A673 (cell line): ENCODE measurements at regions not wholly inside any gene's neighbourhood (a gene's known extent, or its start where the extent isn't known, plus 50 kb on each side); places are given as distances from the start of the nearest gene placed in this dataset.
"Not testable (repeated sequence)": the region's sequence is repeated elsewhere in the genome, so short reads cannot be mapped to it uniquely, and the experiment has no call there.

Experiments
- EZH2 ChIP-seq: fragments of 200-600 bp; sonication (generic); IDR thresholded peaks from 2 replicates; pipeline ENCODE4 v1.6.1; 2017; ENCODE audit warnings: borderline replicate concordance, low read depth, mild to moderate bottlenecking, mixed read lengths, antibody characterized with exemption, low read length; ENCODE audit not compliant: poor library complexity, severe bottlenecking
- TF ChIP-seq, protein P1 (sequence below): fragments of 300-800, 200-600 bp; sonication (generic); conservative IDR thresholded peaks from 2 replicates; pipeline ENCODE4 v1.5.1; 2017; ENCODE audit warnings: low read depth, mild to moderate bottlenecking, antibody characterized with exemption, low read length, moderate library complexity, mixed read lengths

DNA sequence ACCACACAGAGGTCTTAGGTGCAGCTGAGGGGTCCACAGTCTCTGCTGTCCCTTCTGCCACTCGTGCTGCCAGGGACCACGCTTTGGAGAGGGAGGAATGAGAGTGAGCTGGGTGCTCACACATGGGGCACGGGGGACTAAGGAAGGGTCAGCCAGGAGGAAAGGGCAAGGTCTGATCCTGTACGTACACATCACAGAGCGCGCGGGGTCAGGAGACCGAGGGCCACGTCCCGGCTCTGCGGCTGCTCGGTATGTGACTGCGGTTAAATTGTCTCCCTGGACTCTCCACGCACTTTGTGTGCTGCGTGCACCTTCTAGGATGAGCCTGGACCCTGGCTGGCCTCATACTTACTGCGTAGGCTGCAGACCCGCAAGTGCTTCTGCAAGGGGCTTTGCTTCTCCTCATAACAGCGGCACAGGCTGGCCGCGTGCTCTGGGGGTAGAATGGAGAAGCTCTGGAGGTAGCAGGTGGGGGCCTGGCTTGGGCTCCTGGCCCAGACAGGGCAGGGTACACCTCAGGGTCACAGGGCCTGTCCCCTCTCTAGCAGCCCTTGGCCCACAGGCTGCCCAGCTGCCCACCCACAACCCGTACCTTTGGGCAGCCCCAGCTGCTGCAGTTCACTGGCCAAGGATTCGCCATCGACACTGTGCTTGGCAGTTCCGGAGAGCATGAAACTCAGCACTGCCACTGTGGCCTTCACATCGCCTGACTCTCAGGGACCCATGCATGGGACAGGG is 136.3 kb downstream of the TBC1D2B start:
- TF ChIP-seq, protein P1, sequence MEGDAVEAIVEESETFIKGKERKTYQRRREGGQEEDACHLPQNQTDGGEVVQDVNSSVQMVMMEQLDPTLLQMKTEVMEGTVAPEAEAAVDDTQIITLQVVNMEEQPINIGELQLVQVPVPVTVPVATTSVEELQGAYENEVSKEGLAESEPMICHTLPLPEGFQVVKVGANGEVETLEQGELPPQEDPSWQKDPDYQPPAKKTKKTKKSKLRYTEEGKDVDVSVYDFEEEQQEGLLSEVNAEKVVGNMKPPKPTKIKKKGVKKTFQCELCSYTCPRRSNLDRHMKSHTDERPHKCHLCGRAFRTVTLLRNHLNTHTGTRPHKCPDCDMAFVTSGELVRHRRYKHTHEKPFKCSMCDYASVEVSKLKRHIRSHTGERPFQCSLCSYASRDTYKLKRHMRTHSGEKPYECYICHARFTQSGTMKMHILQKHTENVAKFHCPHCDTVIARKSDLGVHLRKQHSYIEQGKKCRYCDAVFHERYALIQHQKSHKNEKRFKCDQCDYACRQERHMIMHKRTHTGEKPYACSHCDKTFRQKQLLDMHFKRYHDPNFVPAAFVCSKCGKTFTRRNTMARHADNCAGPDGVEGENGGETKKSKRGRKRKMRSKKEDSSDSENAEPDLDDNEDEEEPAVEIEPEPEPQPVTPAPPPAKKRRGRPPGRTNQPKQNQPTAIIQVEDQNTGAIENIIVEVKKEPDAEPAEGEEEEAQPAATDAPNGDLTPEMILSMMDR = not testable (repeated sequence)
- TF ChIP-seq EZH2 = not testable (repeated sequence)
